NCI-H345 (cell line): ENCODE measurements at regions not wholly inside any gene's neighbourhood (a gene's known extent, or its start where the extent isn't known, plus 50 kb on each side); places are given as distances from the start of the nearest gene placed in this dataset.

Experiments
- DNase-seq: peaks from one replicate; lab custom pipeline; 2025; lab: John Stamatoyannopoulos, UW

DNA sequence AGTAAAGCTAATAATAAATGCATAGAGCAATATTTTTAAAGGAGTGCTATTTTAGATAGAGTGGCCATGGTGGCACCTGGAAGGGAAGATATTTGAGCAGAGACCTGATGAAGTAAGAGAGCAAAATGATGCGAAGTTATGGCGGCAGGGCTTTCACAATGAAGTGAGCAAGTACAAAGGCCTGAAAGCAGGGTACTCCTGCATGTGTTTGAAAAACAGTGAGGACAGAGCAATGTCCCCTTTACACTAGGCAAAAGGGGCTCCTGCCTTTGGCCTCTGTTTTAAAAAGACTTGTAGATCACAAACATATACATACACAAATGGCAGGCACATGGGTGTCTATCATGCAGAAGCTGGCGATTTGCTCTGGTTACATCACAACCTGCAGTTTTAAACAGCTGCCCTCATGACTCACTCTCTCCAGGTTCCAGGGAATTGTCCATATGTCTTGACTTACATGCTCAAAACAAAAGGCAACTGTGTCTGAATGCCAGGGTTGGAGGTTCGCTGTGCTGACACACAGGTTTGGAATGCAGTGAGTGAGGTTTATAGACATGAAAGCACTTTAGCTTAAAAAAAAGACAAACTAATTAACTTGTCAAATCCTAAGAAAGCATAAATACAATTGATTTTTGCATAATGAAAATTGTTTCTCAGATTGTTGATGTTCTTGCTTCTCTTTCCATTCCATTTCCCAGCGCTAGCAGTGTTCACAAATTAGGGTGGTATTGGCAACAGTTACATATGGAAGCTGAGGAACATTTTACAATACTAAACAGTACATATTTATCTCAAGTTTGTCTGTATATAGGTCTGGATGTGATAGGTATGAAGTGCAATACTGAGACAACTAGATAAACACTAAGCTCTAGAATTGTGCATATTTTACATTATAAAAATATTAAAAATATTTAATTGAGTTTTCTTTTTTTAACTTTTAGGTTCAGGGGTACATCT, 313.9 kb downstream of the BARHL2 start:
- DNase-seq = peak; percentile 32

DNA sequence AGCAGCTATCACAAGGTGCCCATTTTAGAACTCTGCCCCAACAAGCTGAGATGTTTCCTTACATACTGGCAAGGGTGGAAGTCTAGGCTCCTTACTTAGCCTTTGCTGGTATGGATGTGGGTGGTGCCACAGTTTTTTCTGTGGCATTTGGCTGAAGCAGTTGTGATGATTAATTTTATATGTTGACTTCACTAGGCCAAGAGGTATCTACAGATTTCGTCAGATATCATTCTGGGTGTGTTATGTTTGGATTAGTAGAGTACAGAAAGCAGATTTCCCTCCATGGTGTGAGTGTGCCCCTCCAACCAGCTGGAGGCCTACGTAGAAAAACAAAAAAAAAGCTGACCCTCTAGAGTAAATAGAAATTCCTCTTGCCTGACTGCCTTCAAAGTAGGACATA, 317.0 kb downstream of the BARHL2 start:
- DNase-seq = no peak

DNA sequence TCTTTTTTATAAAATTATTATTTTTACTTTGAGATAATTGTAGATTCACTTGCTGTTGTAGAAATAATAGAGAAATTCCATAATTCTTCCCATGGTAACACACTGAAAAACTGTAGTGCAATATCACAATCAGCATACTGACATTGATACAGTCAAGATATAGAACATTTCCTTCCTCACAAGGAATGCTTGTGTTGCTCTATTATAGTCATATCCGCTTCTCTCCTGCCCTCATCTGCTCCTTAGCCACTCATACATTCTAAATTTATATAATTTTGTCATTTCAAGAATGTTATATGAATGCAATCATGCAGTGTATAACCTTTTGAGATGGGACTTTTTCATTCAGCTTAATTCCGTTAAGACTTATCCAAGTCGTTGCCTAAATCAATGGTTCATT, 320.2 kb downstream of the BARHL2 start:
- DNase-seq = no peak

DNA sequence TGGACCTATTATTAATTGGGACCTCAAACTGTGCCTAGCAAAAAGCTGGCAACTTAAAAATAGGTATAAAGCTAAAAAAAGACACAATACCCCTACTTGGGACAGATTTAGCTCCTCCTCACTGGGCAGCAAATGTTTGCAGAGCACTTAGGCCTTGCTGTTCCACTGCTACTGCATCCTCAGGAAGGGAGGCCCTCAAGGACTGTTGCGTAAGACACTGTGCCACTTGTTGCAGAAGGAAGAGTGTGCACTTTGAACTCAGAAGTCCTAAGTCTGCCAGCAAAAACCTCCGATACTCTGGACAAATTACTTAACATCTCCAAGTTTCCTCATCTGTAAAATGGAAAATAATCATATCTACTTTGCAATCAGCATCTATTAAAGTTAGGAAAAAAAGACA, 322.9 kb downstream of the BARHL2 start:
- DNase-seq = no peak

DNA sequence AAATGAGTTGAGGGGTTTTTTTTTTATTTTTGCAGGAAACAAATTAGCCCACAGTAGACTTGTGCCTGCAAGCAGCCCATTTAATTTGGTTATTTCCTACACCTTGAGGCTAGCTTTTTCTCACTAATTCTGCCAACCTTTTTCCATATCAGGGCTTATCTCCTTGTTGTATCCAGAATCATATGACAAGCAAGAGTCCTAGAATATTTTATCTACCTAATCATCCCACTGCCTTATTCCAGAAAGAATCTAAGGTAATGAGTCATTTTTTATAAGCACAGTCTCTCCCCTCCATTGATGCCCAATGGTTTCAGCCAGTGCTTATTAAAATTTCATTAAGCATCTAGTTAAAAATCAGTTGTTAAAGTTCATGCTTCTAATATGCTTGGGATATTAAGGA, 324.1 kb downstream of the BARHL2 start:
- DNase-seq = no peak

DNA sequence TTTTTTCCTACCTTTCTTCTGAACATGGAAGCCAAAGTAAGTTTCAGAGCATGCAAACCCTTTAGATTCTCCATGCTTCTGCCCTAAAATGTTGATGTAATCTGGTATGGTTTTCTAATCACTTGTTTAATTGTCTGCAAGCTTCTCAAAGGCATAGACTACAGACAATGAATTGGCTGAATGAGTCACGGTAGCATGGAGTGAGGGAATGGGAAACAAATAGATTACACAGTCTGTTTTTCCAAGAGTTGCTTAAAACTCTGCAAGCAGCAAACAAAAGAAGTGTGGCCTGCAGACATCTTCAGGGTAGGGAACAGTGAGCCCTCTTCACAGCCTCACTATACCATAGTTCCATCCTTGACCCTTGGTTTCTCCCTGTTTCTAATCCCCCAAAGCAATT, 326.0 kb downstream of the BARHL2 start:
- DNase-seq = no peak

DNA sequence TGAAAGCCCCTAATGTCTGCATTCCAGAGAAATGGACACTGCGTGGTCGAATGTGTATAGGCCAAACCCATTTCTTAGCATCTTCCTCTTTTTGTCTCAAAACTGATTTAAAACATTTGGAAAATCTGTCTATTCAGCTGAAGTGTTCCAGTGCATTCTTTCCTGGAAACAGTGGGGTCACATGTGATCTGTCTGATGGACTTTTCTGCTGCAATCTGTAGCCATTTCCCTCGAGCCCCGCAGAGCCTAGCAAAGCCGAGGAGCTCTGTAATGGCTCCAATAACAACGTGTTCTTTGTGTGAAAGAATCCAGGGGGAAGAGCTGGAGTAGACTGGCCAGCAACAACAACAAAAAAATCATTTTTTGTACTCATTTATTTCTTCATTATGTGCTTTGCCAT, 329.3 kb downstream of the BARHL2 start:
- DNase-seq = no peak

DNA sequence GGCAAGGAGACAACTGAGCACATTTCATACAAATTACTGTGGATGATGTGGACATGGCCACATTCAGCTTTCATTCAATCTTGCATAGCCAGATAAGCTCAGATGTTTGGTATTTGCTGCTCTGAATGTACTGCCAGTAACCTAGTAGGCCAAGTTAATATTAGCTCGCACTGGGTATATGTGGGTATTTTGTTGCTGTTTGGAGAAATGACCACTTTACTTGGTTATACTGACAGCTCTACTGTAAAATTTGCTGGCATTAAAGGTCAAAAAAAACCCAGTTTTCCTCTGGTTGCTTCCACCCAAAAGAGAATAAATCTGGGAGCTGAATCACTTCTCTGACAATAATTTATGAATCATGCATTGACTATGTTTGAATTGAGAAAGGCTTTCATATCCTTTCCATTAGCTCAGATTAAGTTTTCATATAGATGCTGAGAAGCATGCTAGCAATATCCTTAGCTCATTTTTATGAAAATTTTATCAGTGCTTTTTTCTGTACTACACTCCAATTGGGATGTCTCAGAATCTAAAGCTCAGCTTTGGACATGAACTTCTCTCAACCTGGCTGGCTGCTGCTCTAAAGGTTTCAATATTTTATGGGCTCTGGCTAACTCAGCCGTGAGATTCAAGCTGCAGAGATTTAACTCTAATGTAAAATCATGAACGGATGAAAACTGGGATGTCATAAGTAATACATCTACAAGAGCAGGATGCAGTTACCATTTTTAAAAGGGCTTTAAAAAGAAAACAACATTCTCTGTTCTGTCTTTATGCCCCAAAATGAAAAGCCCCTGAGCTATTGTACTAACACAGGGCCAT, 330.0 kb downstream of the BARHL2 start:
- DNase-seq = no peak

DNA sequence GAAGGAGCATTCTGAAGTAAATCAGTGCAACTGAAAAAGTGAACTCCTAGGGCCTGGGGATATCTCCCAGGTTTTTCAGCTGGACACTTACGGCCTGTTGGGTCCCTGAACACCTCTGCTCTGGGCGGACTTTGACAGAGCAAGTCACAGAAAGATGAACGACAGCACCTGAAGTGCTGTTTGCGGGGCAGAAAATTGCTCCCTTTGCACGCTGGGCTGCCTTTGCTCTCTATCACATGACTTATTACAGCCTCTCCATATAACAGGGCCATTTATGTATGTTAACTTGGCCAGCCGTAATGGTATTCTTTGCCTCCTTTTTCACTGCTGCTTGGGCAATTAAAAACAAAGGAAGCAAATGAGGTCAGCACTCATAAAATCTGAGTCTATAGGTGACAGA, 332.9 kb downstream of the BARHL2 start:
- DNase-seq = no peak

DNA sequence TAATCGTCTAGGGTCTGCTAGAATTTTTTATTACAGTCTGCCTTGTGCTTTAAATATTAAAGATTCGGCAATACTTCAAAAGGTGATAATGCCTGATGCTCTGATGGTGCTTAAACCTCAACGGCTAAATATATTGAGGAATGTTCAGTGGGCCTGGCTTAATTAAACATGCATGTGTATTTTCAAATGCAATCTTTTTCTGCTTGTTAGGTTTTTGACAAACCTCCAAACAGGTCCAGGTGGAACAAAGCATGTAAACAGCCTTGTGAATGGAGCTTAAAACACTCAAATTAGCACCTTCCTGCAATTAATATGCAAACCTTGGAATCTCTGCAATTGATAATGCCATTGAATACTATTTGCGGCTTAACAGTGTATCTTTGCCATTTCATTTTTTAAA, 334.9 kb downstream of the BARHL2 start:
- DNase-seq = no peak

DNA sequence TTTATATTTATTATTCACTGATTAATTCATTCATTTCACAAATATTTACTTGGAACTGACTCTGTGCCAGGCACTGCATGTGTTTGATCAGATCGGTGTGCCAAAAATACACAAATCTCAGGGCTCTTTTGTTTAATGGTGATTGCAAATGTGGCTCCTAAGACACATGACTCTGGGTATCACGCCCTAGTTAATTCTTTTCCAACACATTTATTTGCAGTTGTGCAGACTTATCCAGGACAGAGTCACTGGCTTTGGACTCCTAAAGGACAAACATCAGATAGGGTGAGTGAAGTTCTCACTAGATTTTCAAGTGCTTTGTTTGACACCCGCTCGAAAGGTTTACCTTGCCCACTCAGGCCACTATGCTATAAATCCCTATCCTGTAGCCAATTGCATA, 335.5 kb downstream of the BARHL2 start:
- DNase-seq = no peak

DNA sequence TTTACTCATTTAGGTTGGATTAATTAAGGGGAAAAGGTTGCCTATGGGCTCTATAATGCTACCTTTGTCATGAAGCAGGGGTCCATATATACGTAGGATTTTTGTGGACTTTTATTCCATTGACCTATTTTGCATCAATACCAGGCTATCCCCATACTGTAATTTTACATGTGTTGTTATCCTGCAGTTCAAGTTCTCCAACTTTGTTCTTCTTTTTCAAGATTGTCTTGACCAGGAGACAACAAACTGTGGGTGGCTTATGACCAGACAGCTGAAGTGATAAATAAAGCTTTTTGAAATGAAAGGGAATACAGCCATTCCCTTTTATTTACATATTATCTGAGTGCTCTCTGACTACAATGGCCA, 345.7 kb downstream of the BARHL2 start:
- DNase-seq = no peak

DNA sequence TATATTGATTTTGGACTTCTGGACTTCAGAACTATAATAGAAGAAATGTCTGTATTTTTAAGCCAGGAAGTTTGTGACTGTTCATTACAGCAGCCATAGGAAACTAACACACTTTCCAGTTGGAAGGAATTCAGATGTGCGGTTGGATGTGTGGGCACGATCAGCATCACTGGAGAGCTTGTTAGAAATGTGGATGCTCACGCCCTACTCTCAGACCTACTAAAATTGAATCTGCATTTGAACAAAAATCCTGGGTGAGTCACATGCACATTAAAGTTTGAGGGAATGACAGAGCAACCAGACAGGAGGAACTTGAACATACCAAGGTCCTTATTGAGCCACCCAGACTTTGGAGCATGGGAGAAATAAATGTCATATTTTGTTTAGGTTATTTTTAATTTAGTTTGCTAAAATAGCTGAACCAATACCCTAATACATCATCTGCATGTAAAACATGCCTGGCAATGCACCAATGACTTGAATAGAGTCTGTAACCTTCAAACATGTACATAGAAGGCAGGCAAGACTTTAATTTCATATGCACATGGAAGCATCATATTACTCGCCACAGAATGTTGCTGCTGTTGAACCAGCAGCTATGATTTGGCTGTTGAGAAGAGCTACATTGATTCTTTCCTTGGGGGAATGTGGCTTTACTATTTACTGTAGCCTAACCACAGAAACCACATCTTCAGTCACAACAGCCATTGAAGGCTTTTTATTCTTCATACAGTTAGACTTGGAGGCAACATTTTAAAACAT, 346.2 kb downstream of the BARHL2 start:
- no peak for DNase-seq

DNA sequence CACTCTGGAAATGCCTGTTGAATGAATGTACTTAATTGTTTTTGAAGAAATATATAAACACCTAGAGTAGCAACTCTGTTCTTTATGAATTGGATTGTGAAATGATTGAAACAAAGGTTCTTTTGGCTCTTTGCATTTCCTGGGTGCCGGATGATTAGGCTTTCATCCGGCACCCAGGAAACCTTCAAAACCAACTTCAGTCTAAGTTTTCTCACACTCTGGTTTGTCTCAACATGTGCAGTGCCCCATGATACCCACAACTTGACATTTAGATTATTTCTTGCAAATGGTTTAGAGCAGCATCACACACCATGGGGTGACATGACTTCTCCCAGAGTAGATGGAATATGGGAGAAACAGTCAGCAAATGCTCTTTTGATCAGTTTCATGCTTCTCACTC, 354.9 kb downstream of the BARHL2 start:
- no peak for DNase-seq

DNA sequence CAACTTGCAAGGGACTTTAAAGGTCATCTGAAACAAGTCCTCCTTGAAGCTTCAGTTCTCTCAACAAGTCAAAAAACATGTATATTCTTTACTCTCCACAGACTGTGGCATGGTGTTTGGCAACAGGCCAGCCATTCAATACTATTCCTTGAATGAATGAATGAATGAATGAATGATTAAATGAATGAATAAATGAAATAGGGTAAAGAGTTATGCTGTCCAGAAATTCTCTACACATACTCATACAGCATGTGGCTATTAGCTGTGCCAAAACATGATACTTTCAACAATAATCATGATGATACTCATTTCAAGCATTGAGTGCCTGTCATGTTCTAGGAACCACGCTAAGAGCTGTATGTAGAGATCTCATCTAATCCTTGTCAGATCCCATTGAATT, 356.1 kb downstream of the BARHL2 start:
- no peak for DNase-seq

DNA sequence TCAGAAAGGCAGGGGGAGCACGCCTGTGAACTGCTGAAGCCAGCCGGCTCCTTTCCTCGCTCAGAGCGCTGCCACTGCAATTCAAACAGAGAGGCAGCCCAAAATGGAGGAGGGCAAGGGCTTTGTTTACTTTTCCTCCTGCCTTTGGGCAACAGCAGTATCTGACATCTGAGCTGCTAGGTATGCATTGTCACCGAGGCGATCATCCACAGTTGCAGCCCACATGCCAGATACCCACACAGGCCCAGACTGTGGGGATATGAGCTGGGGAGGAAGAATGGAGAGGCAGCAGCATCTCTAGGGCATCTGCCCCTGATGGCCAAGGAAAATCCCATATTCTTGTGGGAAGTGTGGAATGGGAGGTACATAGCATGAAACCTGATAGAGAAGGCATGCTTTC, 357.1 kb downstream of the BARHL2 start:
- DNase-seq = no peak

DNA sequence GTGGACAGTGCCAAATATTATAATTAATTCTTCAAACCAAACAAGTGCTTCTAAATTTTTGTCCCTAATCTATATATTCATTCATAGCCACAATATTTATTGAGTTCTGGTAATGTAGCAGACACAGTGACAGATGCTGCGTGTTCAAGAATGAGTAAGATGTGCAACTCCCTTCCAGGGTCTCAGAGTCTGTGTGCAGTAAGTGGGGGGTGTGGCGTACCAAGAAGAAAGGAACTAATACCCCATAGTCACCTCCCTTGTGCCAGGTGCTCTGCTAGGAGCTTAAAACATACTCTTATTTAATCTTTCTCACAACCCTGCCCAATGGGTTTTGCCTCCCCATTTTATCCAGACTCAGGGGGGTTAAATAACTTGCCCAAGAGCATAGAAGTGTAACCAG, 358.7 kb downstream of the BARHL2 start:
- no peak for DNase-seq

DNA sequence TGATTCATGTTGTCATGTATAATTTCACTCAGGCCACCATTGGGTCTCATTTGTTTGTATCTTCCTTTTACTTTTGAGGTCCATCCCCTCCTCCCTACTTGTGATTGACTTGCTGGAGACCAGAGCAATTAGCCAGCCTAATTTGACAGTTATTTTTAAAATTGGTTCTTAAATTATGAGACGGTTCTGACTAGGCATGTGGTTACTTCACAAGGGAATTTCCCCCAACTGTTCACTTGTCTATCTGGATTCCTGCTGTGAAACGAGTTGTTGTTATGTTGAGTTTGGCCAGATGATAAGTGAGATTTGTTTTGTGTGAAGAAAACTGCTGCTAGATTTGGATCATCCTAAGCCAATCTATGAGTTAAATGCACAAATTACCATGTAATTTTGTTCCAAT, 359.1 kb downstream of the BARHL2 start:
- DNase-seq = no peak

DNA sequence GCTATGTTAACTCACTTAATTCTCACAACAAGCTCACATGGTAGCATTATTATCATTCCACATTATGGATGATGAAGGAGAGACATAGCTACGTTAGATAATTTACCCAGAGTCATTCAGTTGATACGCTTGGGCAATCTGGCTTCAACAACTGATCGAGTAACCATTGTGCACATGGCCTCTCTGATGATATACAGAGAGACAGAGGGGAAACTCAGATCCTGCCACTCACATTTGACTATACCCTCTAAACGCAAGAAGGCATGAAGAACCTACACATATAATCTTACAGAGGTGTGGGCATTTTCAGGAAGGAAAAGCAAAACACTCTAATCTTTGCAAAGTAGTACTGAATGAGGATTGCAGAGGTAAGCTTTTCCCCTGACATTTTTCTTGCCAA, 360.1 kb downstream of the BARHL2 start:
- no peak for DNase-seq

DNA sequence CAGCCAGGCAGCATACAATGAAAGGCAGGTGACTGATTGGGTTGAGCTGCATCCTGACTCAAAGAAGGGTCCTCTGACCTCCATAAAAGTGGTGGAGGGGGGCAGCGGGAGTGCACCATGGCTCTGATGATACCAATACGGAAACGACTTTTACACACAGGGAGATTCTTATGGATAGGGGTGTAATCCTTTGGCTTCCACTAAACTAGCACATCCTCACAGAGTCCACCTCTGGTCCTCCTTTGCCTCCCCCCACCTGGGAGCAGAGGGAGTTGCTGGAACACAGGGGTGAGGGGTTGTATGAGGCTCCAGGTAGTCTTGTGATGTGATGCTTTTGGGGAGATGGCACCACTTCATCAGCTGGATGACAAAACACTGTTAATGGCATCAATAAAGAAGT, 361.0 kb downstream of the BARHL2 start:
- DNase-seq = no peak

DNA sequence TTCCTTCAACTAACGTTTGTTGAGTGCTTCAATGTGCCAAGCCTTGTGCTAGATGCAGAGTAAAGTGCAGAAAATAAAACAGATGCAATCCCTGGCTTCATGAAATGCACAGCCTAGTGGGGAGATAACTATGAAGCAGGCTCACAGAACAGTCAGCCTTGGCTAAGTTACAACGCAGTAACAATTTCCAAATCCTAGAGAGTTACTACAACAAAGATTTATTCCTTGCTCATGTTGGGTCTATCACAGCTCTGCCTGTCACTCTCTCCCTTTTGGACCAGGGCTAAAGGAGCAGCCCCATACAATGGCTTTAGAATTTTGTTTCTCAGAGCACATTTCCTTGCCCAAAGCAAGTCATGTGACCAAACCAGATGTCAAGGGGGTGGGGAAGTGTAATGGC, 359.8 kb downstream of the ZNF326 start:
- no peak for DNase-seq

DNA sequence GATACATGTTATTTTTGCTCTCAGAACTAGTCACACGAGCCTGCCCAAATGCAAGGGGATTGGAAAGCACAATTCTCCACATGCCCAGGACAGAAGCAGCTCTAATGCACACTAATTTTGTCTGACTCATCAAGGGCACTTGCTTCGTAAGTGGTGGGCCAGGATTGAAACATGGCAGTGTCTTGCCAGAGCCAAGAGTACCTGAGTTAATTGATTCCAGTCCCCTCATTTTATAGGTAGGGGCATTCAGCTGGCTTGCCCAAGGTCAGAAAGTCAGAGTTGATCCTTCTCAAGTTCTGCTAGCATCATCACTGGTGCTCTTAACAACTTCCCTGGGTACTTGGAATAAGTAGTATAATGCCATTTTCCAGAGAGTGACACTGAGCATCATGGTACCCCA, 356.1 kb downstream of the ZNF326 start:
- no peak for DNase-seq

DNA sequence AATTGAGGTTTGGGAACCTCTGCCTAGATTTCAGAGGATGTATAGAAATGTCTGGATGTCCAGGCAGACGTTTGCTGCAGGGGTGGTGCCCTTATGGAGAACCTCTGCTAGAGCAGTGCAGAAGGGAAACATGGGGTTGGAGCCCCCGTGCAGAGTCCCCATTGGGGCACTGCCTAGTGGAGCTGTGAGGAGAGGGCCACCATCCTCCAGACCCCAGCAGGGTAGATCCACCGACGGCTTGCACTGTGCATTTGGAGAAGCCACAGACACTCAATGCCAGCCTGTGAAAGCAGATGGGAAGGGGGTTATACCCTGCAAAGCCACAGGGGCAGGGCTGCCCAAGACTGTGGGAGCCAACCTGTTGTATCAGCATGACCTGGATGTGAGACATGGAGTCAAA, 354.6 kb downstream of the ZNF326 start:
- DNase-seq = no peak
